ENCODE measurements at regions not wholly inside any gene's neighbourhood (a gene's known extent, or its start where the extent isn't known, plus 50 kb on each side); places are given as distances from the start of the nearest gene placed in this dataset.

- no peak for DNase-seq
Observed at GRCh38 chr9:23441275-23441674, 384.8 kb downstream of the ELAVL2 start.

- no peak for DNase-seq
Observed at GRCh38 chr9:23444658-23445057, 381.4 kb downstream of the ELAVL2 start.

- peak; percentile 4 for DNase-seq
Observed at GRCh38 chr9:23447166-23447565, 378.9 kb downstream of the ELAVL2 start.

GRCh38 chr9:23447944-23448343 is 378.1 kb downstream of the ELAVL2 start:
- DNase-seq = no peak

GRCh38 chr9:23451802-23452418 is 374.1 kb downstream of the ELAVL2 start:
- DNase-seq = no peak

- no peak for DNase-seq
Observed at GRCh38 chr9:23464275-23464674, 361.8 kb downstream of the ELAVL2 start.

GRCh38 chr9:23467276-23467675 is 358.8 kb downstream of the ELAVL2 start:
- no peak for DNase-seq

- no peak for DNase-seq
Observed at GRCh38 chr9:23477908-23478307, 348.1 kb downstream of the ELAVL2 start.

- no peak for DNase-seq
Observed at GRCh38 chr9:23483566-23483965, 342.5 kb downstream of the ELAVL2 start.

- peak; percentile 47 for DNase-seq
Observed at GRCh38 chr9:23492126-23493002, 333.7 kb downstream of the ELAVL2 start.

GRCh38 chr9:23493219-23493618 is 332.8 kb downstream of the ELAVL2 start:
- DNase-seq = no peak

GRCh38 chr9:23496489-23497136 is 329.4 kb downstream of the ELAVL2 start:
- DNase-seq = no peak

- no peak for DNase-seq
Observed at GRCh38 chr9:23497137-23497504, 328.9 kb downstream of the ELAVL2 start.

GRCh38 chr9:23502004-23502403 is 324.0 kb downstream of the ELAVL2 start:
- DNase-seq = no peak

GRCh38 chr9:23522952-23523351 is 303.1 kb downstream of the ELAVL2 start:
- DNase-seq = no peak

- DNase-seq = no peak
Observed at GRCh38 chr9:23524607-23525155, 301.4 kb downstream of the ELAVL2 start.

- DNase-seq = no peak
Observed at GRCh38 chr9:23526806-23527205, 299.2 kb downstream of the ELAVL2 start.

- DNase-seq = no peak
Observed at GRCh38 chr9:23532282-23532681, 293.8 kb downstream of the ELAVL2 start.

GRCh38 chr9:23537192-23538066 is 288.6 kb downstream of the ELAVL2 start:
- DNase-seq = peak; percentile 25

GRCh38 chr9:23538067-23538402 is 288.0 kb downstream of the ELAVL2 start:
- no peak for DNase-seq

- DNase-seq = peak; percentile 26
Observed at GRCh38 chr9:23538461-23539003, 287.5 kb downstream of the ELAVL2 start.
